ENCODE measurements at regions not wholly inside any gene's neighbourhood (a gene's known extent, or its start where the extent isn't known, plus 50 kb on each side); places are given as distances from the start of the nearest gene placed in this dataset.
"Not testable (repeated sequence)": the region's sequence is repeated elsewhere in the genome, so short reads cannot be mapped to it uniquely, and the experiment has no call there.

DNA sequence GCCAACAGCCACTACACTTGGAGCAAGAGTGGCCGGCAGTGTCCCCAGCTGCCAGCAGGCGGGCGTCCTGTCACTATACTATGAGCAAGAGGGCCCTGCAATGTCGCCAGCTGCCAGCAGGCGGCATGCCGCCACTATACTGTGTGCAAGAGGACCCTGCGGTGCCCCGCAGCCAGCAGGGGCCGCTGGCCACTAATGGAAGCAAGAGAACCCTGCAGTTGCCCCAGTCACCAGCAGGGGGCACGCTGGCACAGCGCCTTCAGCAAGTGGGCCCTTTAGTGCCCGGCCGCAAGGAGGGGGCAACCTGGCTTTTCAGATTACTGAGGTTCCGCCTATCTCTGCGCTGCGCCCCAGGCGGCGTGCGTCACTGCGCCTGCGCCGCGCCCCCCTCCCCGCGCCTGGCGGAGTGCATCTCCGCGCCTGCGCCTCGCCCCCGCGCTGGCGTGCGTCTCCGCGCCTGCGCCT lies 53.0 kb upstream of the DUX4 start:
- DNase-seq (ENCODE audit: low read depth, low spot score); H3K9me2 ChIP-seq (ENCODE audit: insufficient read depth); H3K4me1 ChIP-seq (ENCODE audit: control insufficient read depth in 1 of 2, insufficient read depth in 2 of 2, low read length in 2 of 2); H3K9me3 ChIP-seq (ENCODE audit: control insufficient read depth in 1 of 2, insufficient read depth in 1 of 2, low read depth in 1 of 2, low read length in 2 of 2); H3K27me3 ChIP-seq (ENCODE audit: insufficient read depth, low read length); intact Hi-C loops (cut with micrococcal nuclease); BruUV-seq (replicated peaks); H3K36me3 ChIP-seq (ENCODE audit: control insufficient read depth in 1 of 2, insufficient read depth in 2 of 2, low read length in 2 of 2); H3K9ac ChIP-seq (ENCODE audit: low read length); H3K79me2 ChIP-seq (ENCODE audit: insufficient read depth, low read length); RAD21 ChIA-PET (ENCODE audit: low non-redundant PET in 1 of 2, low total read pairs in 2 of 2, uncharacterized antibody in 2 of 2, unreplicated experiment in 2 of 2); H2AFZ ChIP-seq (ENCODE audit: low read depth, low read length, poor library complexity, severe bottlenecking); H3K4me2 ChIP-seq (ENCODE audit: low read length); POLR2A ChIA-PET; CTCF ChIA-PET; H3K4me3 ChIP-seq (replicated peaks in 1 of 2; ENCODE audit: low read depth in 1 of 2, low read length in 2 of 2); H4K20me1 ChIP-seq (ENCODE audit: insufficient read depth); H3K27ac ChIP-seq (ENCODE audit: low read depth, low read length): not testable (repeated sequence)
- TF ChIP-seq, protein P1, sequence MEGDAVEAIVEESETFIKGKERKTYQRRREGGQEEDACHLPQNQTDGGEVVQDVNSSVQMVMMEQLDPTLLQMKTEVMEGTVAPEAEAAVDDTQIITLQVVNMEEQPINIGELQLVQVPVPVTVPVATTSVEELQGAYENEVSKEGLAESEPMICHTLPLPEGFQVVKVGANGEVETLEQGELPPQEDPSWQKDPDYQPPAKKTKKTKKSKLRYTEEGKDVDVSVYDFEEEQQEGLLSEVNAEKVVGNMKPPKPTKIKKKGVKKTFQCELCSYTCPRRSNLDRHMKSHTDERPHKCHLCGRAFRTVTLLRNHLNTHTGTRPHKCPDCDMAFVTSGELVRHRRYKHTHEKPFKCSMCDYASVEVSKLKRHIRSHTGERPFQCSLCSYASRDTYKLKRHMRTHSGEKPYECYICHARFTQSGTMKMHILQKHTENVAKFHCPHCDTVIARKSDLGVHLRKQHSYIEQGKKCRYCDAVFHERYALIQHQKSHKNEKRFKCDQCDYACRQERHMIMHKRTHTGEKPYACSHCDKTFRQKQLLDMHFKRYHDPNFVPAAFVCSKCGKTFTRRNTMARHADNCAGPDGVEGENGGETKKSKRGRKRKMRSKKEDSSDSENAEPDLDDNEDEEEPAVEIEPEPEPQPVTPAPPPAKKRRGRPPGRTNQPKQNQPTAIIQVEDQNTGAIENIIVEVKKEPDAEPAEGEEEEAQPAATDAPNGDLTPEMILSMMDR (IDR thresholded peaks at IDR 0.05 in 2 of 3, conservative IDR thresholded peaks at IDR 0.05 in 1 of 3; ENCODE audit: borderline replicate concordance in 1 of 3, insufficient read depth in 1 of 3, low read depth in 2 of 3, low read length in 2 of 3), result peak in 2 of 3 experiments; percentile 18; a peak in 1 of 6 replicates
- ATAC-seq, result peak; percentile 58

DNA sequence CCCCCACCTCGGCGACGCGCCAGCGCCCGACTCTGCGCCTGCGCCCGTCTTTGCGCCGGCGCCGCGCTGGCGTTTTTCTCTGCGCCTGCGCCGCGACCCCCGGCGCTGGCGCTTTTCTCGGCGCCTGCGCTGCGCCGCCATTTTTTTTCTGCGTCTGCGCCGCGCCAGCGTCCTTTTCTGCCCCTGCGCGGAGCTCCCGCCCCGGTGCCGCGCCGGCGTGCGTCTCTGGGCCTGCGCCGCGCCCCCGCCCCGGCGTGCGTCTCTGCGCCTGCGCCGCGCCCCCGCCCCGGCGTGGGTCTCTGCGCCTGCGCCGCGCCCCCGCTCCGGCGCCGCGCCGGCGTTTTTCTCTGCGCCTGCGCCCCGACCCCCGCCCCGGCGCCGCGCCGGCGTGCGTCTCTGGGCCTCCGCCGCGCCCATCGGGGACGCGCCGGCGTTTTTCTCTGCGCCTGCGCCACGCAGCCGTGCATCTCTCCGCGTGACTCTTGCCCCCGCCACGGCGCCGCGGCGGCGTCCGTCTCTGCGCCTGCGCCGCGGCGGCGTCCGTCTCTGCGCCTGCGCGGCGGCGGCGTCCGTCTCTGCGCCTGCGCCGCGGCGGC lies 52.4 kb upstream of the DUX4 start:
- H3K79me2 ChIP-seq (ENCODE audit: insufficient read depth, low read length); DNase-seq (ENCODE audit: low read depth, low spot score); H3K27me3 ChIP-seq (ENCODE audit: insufficient read depth, low read length); H3K27ac ChIP-seq (ENCODE audit: low read depth, low read length); RAD21 ChIA-PET (ENCODE audit: low non-redundant PET in 1 of 2, low total read pairs in 2 of 2, uncharacterized antibody in 2 of 2, unreplicated experiment in 2 of 2); intact Hi-C loops (cut with micrococcal nuclease); H3K4me2 ChIP-seq (ENCODE audit: low read length); H2AFZ ChIP-seq (ENCODE audit: low read depth, low read length, poor library complexity, severe bottlenecking); CTCF ChIA-PET; POLR2A ChIA-PET; H3K36me3 ChIP-seq (ENCODE audit: control insufficient read depth in 1 of 2, insufficient read depth in 2 of 2, low read length in 2 of 2); H3K9ac ChIP-seq (ENCODE audit: low read length); H3K9me3 ChIP-seq (ENCODE audit: control insufficient read depth in 1 of 2, insufficient read depth in 1 of 2, low read depth in 1 of 2, low read length in 2 of 2); BruUV-seq (replicated peaks); H3K4me3 ChIP-seq (replicated peaks in 1 of 2; ENCODE audit: low read depth in 1 of 2, low read length in 2 of 2); ATAC-seq; H3K4me1 ChIP-seq (ENCODE audit: control insufficient read depth in 1 of 2, insufficient read depth in 2 of 2, low read length in 2 of 2); H3K9me2 ChIP-seq (ENCODE audit: insufficient read depth); H4K20me1 ChIP-seq (ENCODE audit: insufficient read depth): not testable (repeated sequence)
